ENCODE measurements at regions not wholly inside any gene's neighbourhood (a gene's known extent, or its start where the extent isn't known, plus 50 kb on each side); places are given as distances from the start of the nearest gene placed in this dataset.
A peak's percentile ranks its signal among the peaks of the same experiment; 100 is the strongest.

GRCh38 chr12:19021646-19022045 is 107.9 kb upstream of the PLEKHA5 start:
- no peak for DNase-seq

GRCh38 chr12:19025582-19025981 is 104.0 kb upstream of the PLEKHA5 start:
- DNase-seq: no peak

- no peak for DNase-seq
These were observed 103.5 kb upstream of the PLEKHA5 start for GRCh38 chr12:19026034-19026433.

- no peak for DNase-seq
These were observed 102.7 kb upstream of the PLEKHA5 start for GRCh38 chr12:19026614-19027488.

GRCh38 chr12:19030180-19030579 is 99.4 kb upstream of the PLEKHA5 start:
- no peak for DNase-seq

GRCh38 chr12:19030603-19031002 is 98.9 kb upstream of the PLEKHA5 start:
- no peak for DNase-seq

- DNase-seq: no peak
These were observed 98.5 kb upstream of the PLEKHA5 start for GRCh38 chr12:19031032-19031431.

- DNase-seq: no peak
These were observed 96.7 kb upstream of the PLEKHA5 start for GRCh38 chr12:19032826-19033225.

GRCh38 chr12:19033244-19033643 is 96.3 kb upstream of the PLEKHA5 start:
- no peak for DNase-seq

- DNase-seq: no peak
These were observed 94.6 kb upstream of the PLEKHA5 start for GRCh38 chr12:19034937-19035336.

- DNase-seq: no peak
These were observed 94.0 kb upstream of the PLEKHA5 start for GRCh38 chr12:19035536-19035935.

GRCh38 chr12:19036673-19037357 is 92.7 kb upstream of the PLEKHA5 start:
- DNase-seq: no peak

GRCh38 chr12:19038209-19038608 is 91.3 kb upstream of the PLEKHA5 start:
- DNase-seq: no peak

GRCh38 chr12:19039515-19039914 is 90.0 kb upstream of the PLEKHA5 start:
- DNase-seq: no peak

GRCh38 chr12:19042221-19042620 is 87.3 kb upstream of the PLEKHA5 start:
- DNase-seq: no peak

GRCh38 chr12:19044430-19044829 is 85.1 kb upstream of the PLEKHA5 start:
- DNase-seq: no peak

GRCh38 chr12:19044891-19045290 is 84.6 kb upstream of the PLEKHA5 start:
- no peak for DNase-seq

GRCh38 chr12:19045426-19045825 is 84.1 kb upstream of the PLEKHA5 start:
- DNase-seq: no peak

- DNase-seq: peak; percentile 9
These were observed 80.6 kb upstream of the PLEKHA5 start for GRCh38 chr12:19048943-19049342.

- DNase-seq: no peak
These were observed 76.8 kb upstream of the PLEKHA5 start for GRCh38 chr12:19052689-19053088.

- no peak for DNase-seq
These were observed 76.3 kb upstream of the PLEKHA5 start for GRCh38 chr12:19053218-19053617.

GRCh38 chr12:19054035-19054434 is 75.5 kb upstream of the PLEKHA5 start:
- DNase-seq: no peak

GRCh38 chr12:19055589-19055988 is 73.9 kb upstream of the PLEKHA5 start:
- DNase-seq: no peak

Data from activated gamma-delta T cell treated with Interleukin-2 at 50 U/mL for 16 hours (primary cell).